ENCODE measurements at regions not wholly inside any gene's neighbourhood (a gene's known extent, or its start where the extent isn't known, plus 50 kb on each side); places are given as distances from the start of the nearest gene placed in this dataset.

DNA sequence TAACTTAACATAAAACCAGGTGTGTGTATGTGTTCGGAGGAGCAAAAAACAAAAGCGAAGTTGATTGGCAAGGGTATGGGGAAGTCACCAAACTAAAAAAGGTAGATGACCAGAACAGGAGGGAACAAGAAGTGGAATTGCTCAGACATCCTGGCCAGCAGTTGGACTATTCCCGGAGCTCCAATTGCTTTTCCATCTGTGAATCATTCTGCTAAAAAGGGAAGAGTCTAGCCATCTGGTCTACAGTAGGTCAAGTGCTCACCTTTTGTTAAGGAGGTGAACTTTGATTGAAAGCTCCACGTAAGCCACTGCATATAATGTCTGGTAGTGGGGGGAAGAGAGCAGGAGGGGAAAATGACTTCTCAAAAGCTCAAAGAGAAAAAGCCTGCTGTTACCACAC, 50.0 kb upstream of the BET1 start:
- in situ Hi-C loops (cut with HindIII; ENCODE audit: low pct_unique_long_range_greater_than_20kb, low sequenced_read_pairs) = no loop called here
- DNase-seq (ENCODE audit: low read depth, low spot score) = no peak

DNA sequence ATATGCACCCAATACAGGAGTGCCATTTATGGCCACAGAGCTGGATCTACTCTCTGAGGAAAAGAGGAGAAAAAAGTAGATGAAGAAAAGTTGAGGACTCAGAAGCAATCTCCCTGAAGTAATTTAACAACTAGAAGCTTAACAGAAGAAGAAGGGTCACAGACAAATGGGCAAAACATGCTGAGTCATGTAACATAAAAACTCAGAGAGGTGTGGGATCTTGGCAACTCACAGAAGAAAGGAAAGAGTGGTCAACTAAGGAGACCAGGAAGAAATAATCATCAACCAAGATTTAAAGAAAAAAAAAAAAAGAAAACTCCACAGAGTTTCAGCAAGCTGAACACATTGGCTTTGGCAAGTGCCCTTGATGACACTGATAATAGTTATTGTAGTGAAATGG, 51.8 kb upstream of the BET1 start:
- DNase-seq (ENCODE audit: low read depth, low spot score) = no peak
- in situ Hi-C loops (cut with HindIII; ENCODE audit: low pct_unique_long_range_greater_than_20kb, low sequenced_read_pairs) = no loop called here

GRCh38 chr7:94056796-94057207, 52.6 kb upstream of the BET1 start:
- in situ Hi-C loops (cut with HindIII; ENCODE audit: low pct_unique_long_range_greater_than_20kb, low sequenced_read_pairs) = no loop called here
- no peak for DNase-seq (ENCODE audit: low read depth, low spot score)

- in situ Hi-C loops (cut with HindIII; ENCODE audit: low pct_unique_long_range_greater_than_20kb, low sequenced_read_pairs) = no loop called here
- no peak for DNase-seq (ENCODE audit: low read depth, low spot score)
Observed at GRCh38 chr7:94057955-94058354, 53.8 kb upstream of the BET1 start.

GRCh38 chr7:94059746-94060145, 55.6 kb upstream of the BET1 start:
- no peak for DNase-seq (ENCODE audit: low read depth, low spot score)
- in situ Hi-C loops (cut with HindIII; ENCODE audit: low pct_unique_long_range_greater_than_20kb, low sequenced_read_pairs) = no loop called here

- in situ Hi-C loops (cut with HindIII; ENCODE audit: low pct_unique_long_range_greater_than_20kb, low sequenced_read_pairs) = no loop called here
- no peak for DNase-seq (ENCODE audit: low read depth, low spot score)
Observed at GRCh38 chr7:94060752-94061151, 56.6 kb upstream of the BET1 start.

- in situ Hi-C loops (cut with HindIII; ENCODE audit: low pct_unique_long_range_greater_than_20kb, low sequenced_read_pairs) = no loop called here
Observed at GRCh38 chr7:94061326-94061725, 57.2 kb upstream of the BET1 start.

GRCh38 chr7:94062372-94062771, 58.2 kb upstream of the BET1 start:
- no peak for DNase-seq (ENCODE audit: low read depth, low spot score)
- in situ Hi-C loops (cut with HindIII; ENCODE audit: low pct_unique_long_range_greater_than_20kb, low sequenced_read_pairs) = no loop called here

More at GRCh38 chr7:94061326-94061725, 57.2 kb upstream of the BET1 start:
- DNase-seq (ENCODE audit: low read depth, low spot score) = no peak

GRCh38 chr7:94064541-94065191, 60.5 kb upstream of the BET1 start:
- in situ Hi-C loops (cut with HindIII; ENCODE audit: low pct_unique_long_range_greater_than_20kb, low sequenced_read_pairs) = no loop called here
- DNase-seq (ENCODE audit: low read depth, low spot score) = no peak

- in situ Hi-C loops (cut with HindIII; ENCODE audit: low pct_unique_long_range_greater_than_20kb, low sequenced_read_pairs) = no loop called here
- no peak for DNase-seq (ENCODE audit: low read depth, low spot score)
Observed at GRCh38 chr7:94067047-94067446, 62.9 kb upstream of the BET1 start.

GRCh38 chr7:94067506-94067905, 63.4 kb upstream of the BET1 start:
- no peak for DNase-seq (ENCODE audit: low read depth, low spot score)
- in situ Hi-C loops (cut with HindIII; ENCODE audit: low pct_unique_long_range_greater_than_20kb, low sequenced_read_pairs) = no loop called here

- no peak for DNase-seq (ENCODE audit: low read depth, low spot score)
- in situ Hi-C loops (cut with HindIII; ENCODE audit: low pct_unique_long_range_greater_than_20kb, low sequenced_read_pairs) = no loop called here
Observed at GRCh38 chr7:94069162-94069739, 65.1 kb upstream of the BET1 start.

DNA sequence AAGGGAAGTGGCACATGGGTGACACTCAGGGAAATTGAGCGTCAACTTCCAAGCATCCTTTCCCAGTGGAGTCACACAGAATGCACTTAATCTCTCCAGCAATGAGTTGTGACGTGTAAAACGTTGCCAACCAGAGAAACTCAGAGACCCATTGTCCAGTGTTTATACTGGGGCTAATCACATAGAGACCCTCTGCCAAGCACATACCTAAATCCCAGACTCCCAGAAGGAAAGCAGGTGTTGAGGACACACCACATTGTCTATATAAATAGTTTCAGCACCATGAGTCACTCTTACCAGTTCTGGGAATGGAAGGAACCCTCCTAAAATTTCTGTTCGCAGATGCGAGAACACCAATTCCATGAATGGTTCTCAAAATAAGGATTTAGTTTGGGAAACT, 76.4 kb upstream of the BET1 start:
- in situ Hi-C loops (cut with HindIII; ENCODE audit: low pct_unique_long_range_greater_than_20kb, low sequenced_read_pairs) = no loop called here
- no peak for DNase-seq (ENCODE audit: low read depth, low spot score)

- in situ Hi-C loops (cut with HindIII; ENCODE audit: low pct_unique_long_range_greater_than_20kb, low sequenced_read_pairs) = no loop called here
- DNase-seq (ENCODE audit: low read depth, low spot score) = no peak
Observed at GRCh38 chr7:94082126-94082525, 78.0 kb upstream of the BET1 start.

DNA sequence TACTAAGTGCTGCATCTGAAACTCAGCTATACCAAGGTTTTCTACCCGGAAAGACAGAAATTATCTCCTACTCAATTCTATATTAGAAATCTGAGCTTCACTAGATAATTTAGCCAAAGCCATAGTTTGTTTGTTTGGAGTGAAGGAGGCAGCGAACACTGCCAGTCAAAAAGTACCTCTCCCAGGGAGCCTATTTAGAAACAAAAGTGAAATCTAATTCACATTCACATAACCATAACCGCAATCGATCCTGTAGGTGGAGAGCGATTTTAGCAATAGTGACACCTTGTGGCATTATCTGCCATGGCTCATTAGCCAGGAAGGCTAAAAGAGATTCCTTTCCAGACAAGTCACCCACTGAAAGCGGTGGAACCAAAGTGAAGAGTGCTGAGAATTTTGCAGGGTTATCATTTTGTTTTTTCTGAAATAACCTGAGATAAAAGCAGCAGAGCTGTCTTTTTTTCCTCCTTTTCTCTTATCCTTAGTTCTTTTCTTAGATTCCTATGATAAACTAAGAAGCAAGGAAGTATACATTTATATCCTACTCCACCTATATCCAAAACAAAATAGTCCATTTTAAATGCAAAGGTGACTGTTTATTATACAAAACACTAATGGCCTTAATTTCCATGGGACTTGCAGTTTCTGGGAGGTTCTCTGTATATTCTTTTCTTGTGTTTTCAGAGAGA, 83.7 kb upstream of the BET1 start:
- in situ Hi-C loops (cut with HindIII; ENCODE audit: low pct_unique_long_range_greater_than_20kb, low sequenced_read_pairs) = no loop called here
- peak; percentile 89 for DNase-seq (ENCODE audit: low read depth, low spot score)

- in situ Hi-C loops (cut with HindIII; ENCODE audit: low pct_unique_long_range_greater_than_20kb, low sequenced_read_pairs) = no loop called here
- DNase-seq (ENCODE audit: low read depth, low spot score) = no peak
Observed at GRCh38 chr7:94088560-94088959, 84.4 kb upstream of the BET1 start.

- no peak for DNase-seq (ENCODE audit: low read depth, low spot score)
- in situ Hi-C loops (cut with HindIII; ENCODE audit: low pct_unique_long_range_greater_than_20kb, low sequenced_read_pairs) = no loop called here
Observed at GRCh38 chr7:94089806-94090205, 85.7 kb upstream of the BET1 start.

GRCh38 chr7:94092980-94093379, 88.8 kb upstream of the BET1 start:
- in situ Hi-C loops (cut with HindIII; ENCODE audit: low pct_unique_long_range_greater_than_20kb, low sequenced_read_pairs) = no loop called here
- DNase-seq (ENCODE audit: low read depth, low spot score) = no peak

- in situ Hi-C loops (cut with HindIII; ENCODE audit: low pct_unique_long_range_greater_than_20kb, low sequenced_read_pairs) = no loop called here
- DNase-seq (ENCODE audit: low read depth, low spot score) = no peak
Observed at GRCh38 chr7:94094298-94094697, 90.1 kb upstream of the BET1 start.

All from SK-MEL-5 (cell line).